Neutrophil (primary cell): ENCODE measurements at regions not wholly inside any gene's neighbourhood (a gene's known extent, or its start where the extent isn't known, plus 50 kb on each side); places are given as distances from the start of the nearest gene placed in this dataset.

Experiments
- H3K27ac ChIP-seq: fragments of 200-600 bp; sonication (generic); 2 replicates; pipeline ENCODE4 v1.5.1; 2016; ENCODE audit warnings: mild to moderate bottlenecking, moderate library complexity
- H3K27me3 ChIP-seq: fragments of 200-600 bp; sonication (generic); 2 replicates; pipeline ENCODE4 v1.6.0; 2016; ENCODE audit warnings: mild to moderate bottlenecking
- H3K36me3 ChIP-seq: fragments of 200-600 bp; sonication (generic); 2 replicates; pipeline ENCODE4 v1.5.1; 2017
- H3K4me1 ChIP-seq, 2 experiments: fragments of 200-600 bp in 1 of 2; sonication (generic) in 1 of 2; 1 replicate in 1 of 2; 2 replicates in 1 of 2; pipeline versions ENCODE4 v1.5.1 to v1.6.1; 2013 to 2016; ENCODE audit warnings: low read depth in 1 of 2, low read length in 1 of 2, mild to moderate bottlenecking in 1 of 2, moderate library complexity in 1 of 2; ENCODE audit not compliant: control insufficient read depth in 1 of 2, insufficient read depth in 1 of 2
- H3K4me3 ChIP-seq, 2 experiments: fragments of 200-600 bp in 1 of 2; sonication (generic) in 1 of 2; 1 replicate in 1 of 2; 2 replicates in 1 of 2; pipeline ENCODE4 v1.5.1; 2013 to 2016; ENCODE audit warnings: low read depth in 1 of 2, low read length in 1 of 2, mild to moderate bottlenecking in 1 of 2, moderate library complexity in 1 of 2
- H3K9me3 ChIP-seq: fragments of 200-600 bp; sonication (generic); 2 replicates; pipeline ENCODE4 v1.5.1; 2016
- CTCF ChIP-seq: fragments of 200-600 bp; sonication (generic); IDR thresholded peaks from 2 replicates; pipeline ENCODE4 v1.5.1; 2016; ENCODE audit warnings: antibody characterized with exemption

- TF ChIP-seq CTCF = no peak
- no peaks in the 10 kb centered on the region for H3K4me1 ChIP-seq
- no peak overlapping the region for H3K27ac ChIP-seq
- H3K36me3 ChIP-seq = no peaks in the 10 kb centered on the region
- no peaks in the 10 kb centered on the region for H3K27me3 ChIP-seq
- H3K4me3 ChIP-seq = no peak overlapping the region
- no peaks in the 10 kb centered on the region for H3K9me3 ChIP-seq
Observed at GRCh38 chr1:193741228-193741627, 554.8 kb upstream of the B3GALT2 start.

GRCh38 chr1:193740762-193741161 lies 554.3 kb upstream of the B3GALT2 start:
- Histone ChIP-seq H3K9me3 (no peaks in the 10 kb centered on the region), H3K27ac (no peak overlapping the region), H3K4me1 (no peaks in the 10 kb centered on the region), H3K36me3 (no peaks in the 10 kb centered on the region), H3K27me3 (no peaks in the 10 kb centered on the region), H3K4me3 (no peak overlapping the region)
- TF ChIP-seq CTCF = no peak

- H3K27ac ChIP-seq = no peak overlapping the region
- TF ChIP-seq CTCF = no peak
- H3K4me3 ChIP-seq = no peak overlapping the region
- no peaks in the 10 kb centered on the region for H3K36me3 ChIP-seq
- H3K4me1 ChIP-seq = no peaks in the 10 kb centered on the region
- no peaks in the 10 kb centered on the region for H3K9me3 ChIP-seq
- H3K27me3 ChIP-seq = no peaks in the 10 kb centered on the region
Observed at GRCh38 chr1:193736507-193736906, 550.1 kb upstream of the B3GALT2 start.

- H3K36me3 ChIP-seq = no peaks in the 10 kb centered on the region
- no peaks in the 10 kb centered on the region for H3K9me3 ChIP-seq
- no peak overlapping the region for H3K27ac ChIP-seq
- TF ChIP-seq CTCF = no peak
- no peaks in the 10 kb centered on the region for H3K27me3 ChIP-seq
- H3K4me1 ChIP-seq = no peaks in the 10 kb centered on the region
- no peak overlapping the region for H3K4me3 ChIP-seq
Observed at GRCh38 chr1:193733674-193734073, 547.3 kb upstream of the B3GALT2 start.

- Histone ChIP-seq H3K4me1 (no peaks in the 10 kb centered on the region), H3K27me3 (no peaks in the 10 kb centered on the region), H3K9me3 (no peaks in the 10 kb centered on the region), H3K4me3 (no peak overlapping the region), H3K27ac (no peak overlapping the region), H3K36me3 (no peaks in the 10 kb centered on the region)
- TF ChIP-seq CTCF = no peak
Observed at GRCh38 chr1:193730017-193730416, 543.6 kb upstream of the B3GALT2 start.

- H3K36me3 ChIP-seq = no peaks in the 10 kb centered on the region
- H3K4me1 ChIP-seq = no peaks in the 10 kb centered on the region
- H3K9me3 ChIP-seq = no peaks in the 10 kb centered on the region
- H3K4me3 ChIP-seq = no peak overlapping the region
- H3K27me3 ChIP-seq = no peaks in the 10 kb centered on the region
- no peak overlapping the region for H3K27ac ChIP-seq
- TF ChIP-seq CTCF = no peak
Observed at GRCh38 chr1:193729429-193729828, 543.0 kb upstream of the B3GALT2 start.
